ENCODE measurements at regions not wholly inside any gene's neighbourhood (a gene's known extent, or its start where the extent isn't known, plus 50 kb on each side); places are given as distances from the start of the nearest gene placed in this dataset.

- Histone ChIP-seq H3K36me3 (replicated peaks in 1 of 2; ENCODE audit: control insufficient read depth in 1 of 2, insufficient read depth in 2 of 2, low read length in 1 of 2) (no peaks in the 10 kb centered on the region), H3K9me3 (no peaks in the 10 kb centered on the region)
- WGBS (ENCODE audit: low lambda C conversion rate) = 36% methylated on average over 3 of the region's 3 CpGs
Observed at GRCh38 chr5:52262844-52263243, 524.9 kb upstream of the ITGA1 start.

More at GRCh38 chr5:52262844-52263243, 524.9 kb upstream of the ITGA1 start:
- CTCF ChIA-PET = no interaction called here
- POLR2A ChIA-PET = no interaction called here
- TF ChIP-seq JUND (IDR thresholded peaks at IDR 0.05) = no peak
- no peak for TF ChIP-seq CTCF (IDR thresholded peaks at IDR 0.05)
- no peak for TF ChIP-seq REST (IDR thresholded peaks at IDR 0.05; ENCODE audit: low read depth, low read length)
- TF ChIP-seq TAF1 (IDR thresholded peaks at IDR 0.05; ENCODE audit: borderline replicate concordance, low read depth, low read length) = no peak
- no peak for TF ChIP-seq IRF3 (IDR thresholded peaks at IDR 0.05; ENCODE audit: low read depth, low read length)
- no peak for TF ChIP-seq FOXM1 (IDR thresholded peaks at IDR 0.05; ENCODE audit: low read depth)
- TF ChIP-seq ZBTB33 (IDR thresholded peaks at IDR 0.05; ENCODE audit: borderline replicate concordance, low read depth) = no peak
- no peak for TF ChIP-seq TCF12 (IDR thresholded peaks at IDR 0.05)
- TF ChIP-seq USF1 (IDR thresholded peaks at IDR 0.05; ENCODE audit: borderline replicate concordance, low read depth) = no peak
- TF ChIP-seq NFIC (IDR thresholded peaks at IDR 0.05; ENCODE audit: borderline replicate concordance) = no peak
- TF ChIP-seq SIN3A (IDR thresholded peaks at IDR 0.05; ENCODE audit: borderline replicate concordance, low read depth, low read length) = no peak
- TF ChIP-seq EZH2phosphoT487 (IDR thresholded peaks at IDR 0.05; ENCODE audit: borderline replicate concordance, low read depth) = no peak
- no peak for TF ChIP-seq POLR2AphosphoS5 (IDR thresholded peaks at IDR 0.05; ENCODE audit: low read depth, low read length)
- TF ChIP-seq ELF1 (IDR thresholded peaks at IDR 0.05) = no peak
- no peak for TF ChIP-seq MEF2A (IDR thresholded peaks at IDR 0.05; ENCODE audit: borderline replicate concordance, low read depth)
- no peak for TF ChIP-seq CHD2 (IDR thresholded peaks at IDR 0.05; ENCODE audit: low read length, partially characterized antibody)
- no peaks in the 10 kb centered on the region for H3F3A ChIP-seq (replicated peaks; ENCODE audit: insufficient read depth)
- no peaks in the 10 kb centered on the region for H3K9me2 ChIP-seq
- H3K4me3 ChIP-seq (ENCODE audit: low read depth in 2 of 2, low read length in 1 of 2) = no peak overlapping the region
- H3K27ac ChIP-seq (ENCODE audit: low read depth in 2 of 2, low read length in 1 of 2) = no peak overlapping the region
- no peak overlapping the region for H3K4me2 ChIP-seq
- no peaks in the 10 kb centered on the region for H3K27me3 ChIP-seq (ENCODE audit: insufficient read depth)
- no peak overlapping the region for H3K9ac ChIP-seq
- no peak overlapping the region for H2AFZ ChIP-seq (ENCODE audit: low read depth)
- no peak for DNase-seq
- H3K4me1 ChIP-seq (ENCODE audit: control insufficient read depth in 1 of 2, insufficient read depth in 2 of 2, low read depth in 1 of 2, low read length in 1 of 2) = no peaks in the 10 kb centered on the region
- no peaks in the 10 kb centered on the region for H4K20me1 ChIP-seq (ENCODE audit: insufficient read depth)
- H3K79me2 ChIP-seq (ENCODE audit: insufficient read depth) = no peaks in the 10 kb centered on the region
